Prostate gland (tissue), 2 donors: ENCODE measurements at regions not wholly inside any gene's neighbourhood (a gene's known extent, or its start where the extent isn't known, plus 50 kb on each side); places are given as distances from the start of the nearest gene placed in this dataset.

ENCODE experiments used
- POLR2AphosphoS5 ChIP-seq: sonication (generic); formaldehyde crosslinking; IDR thresholded peaks from one replicate; pipeline ENCODE4 v1.6.1; 2017; ENCODE audit warnings: antibody characterized with exemption
- TF ChIP-seq, protein P1 (sequence below), 4 experiments: fragments of 200-600 bp in 2 of 4; fragments of 450-650 bp in 2 of 4; sonication (generic) in 2 of 4; IDR thresholded peaks; 1 replicate in 3 of 4; 2 replicates in 1 of 4; pipeline ENCODE4 v1.5.1; 2016 to 2019; ENCODE audit warnings: antibody characterized with exemption in 4 of 4, mild to moderate bottlenecking in 2 of 4, moderate library complexity in 2 of 4

DNA sequence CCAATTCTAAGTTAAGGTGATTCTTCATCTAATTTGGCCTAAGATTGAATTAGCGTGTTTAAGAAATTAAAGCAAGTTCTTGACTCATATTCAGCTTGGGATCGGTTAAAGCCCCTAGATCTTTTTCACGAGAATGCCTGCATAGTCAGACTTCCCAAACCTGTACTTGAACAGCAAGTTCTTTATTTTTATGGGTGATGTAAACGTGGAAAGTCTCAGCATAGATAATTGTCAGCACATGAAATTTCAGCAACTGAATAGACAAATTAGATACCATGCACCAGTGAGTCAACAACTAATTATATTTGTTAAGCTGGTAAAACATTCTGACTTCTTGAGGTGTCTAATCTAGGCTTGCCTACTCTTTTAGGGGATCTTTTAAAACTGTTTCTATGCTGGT lies 183.1 kb upstream of the TNFAIP3 start:
- TF ChIP-seq, protein P1, sequence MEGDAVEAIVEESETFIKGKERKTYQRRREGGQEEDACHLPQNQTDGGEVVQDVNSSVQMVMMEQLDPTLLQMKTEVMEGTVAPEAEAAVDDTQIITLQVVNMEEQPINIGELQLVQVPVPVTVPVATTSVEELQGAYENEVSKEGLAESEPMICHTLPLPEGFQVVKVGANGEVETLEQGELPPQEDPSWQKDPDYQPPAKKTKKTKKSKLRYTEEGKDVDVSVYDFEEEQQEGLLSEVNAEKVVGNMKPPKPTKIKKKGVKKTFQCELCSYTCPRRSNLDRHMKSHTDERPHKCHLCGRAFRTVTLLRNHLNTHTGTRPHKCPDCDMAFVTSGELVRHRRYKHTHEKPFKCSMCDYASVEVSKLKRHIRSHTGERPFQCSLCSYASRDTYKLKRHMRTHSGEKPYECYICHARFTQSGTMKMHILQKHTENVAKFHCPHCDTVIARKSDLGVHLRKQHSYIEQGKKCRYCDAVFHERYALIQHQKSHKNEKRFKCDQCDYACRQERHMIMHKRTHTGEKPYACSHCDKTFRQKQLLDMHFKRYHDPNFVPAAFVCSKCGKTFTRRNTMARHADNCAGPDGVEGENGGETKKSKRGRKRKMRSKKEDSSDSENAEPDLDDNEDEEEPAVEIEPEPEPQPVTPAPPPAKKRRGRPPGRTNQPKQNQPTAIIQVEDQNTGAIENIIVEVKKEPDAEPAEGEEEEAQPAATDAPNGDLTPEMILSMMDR (IDR thresholded peaks at IDR 0.05) = no peak
- no peak for TF ChIP-seq POLR2AphosphoS5
